ENCODE measurements at regions not wholly inside any gene's neighbourhood (a gene's known extent, or its start where the extent isn't known, plus 50 kb on each side); places are given as distances from the start of the nearest gene placed in this dataset.

- no peaks in the 10 kb centered on the region for H3K9me3 ChIP-seq (ENCODE audit: control insufficient read depth, low read length)
- no peaks in the 10 kb centered on the region for H3K36me3 ChIP-seq (ENCODE audit: control insufficient read depth, insufficient read depth, low read length)
- no peak overlapping the region for H3K9ac ChIP-seq (ENCODE audit: low read length)
- H3K27me3 ChIP-seq (ENCODE audit: control insufficient read depth, insufficient read depth, low read length): peaks cover 12% of the 10 kb centered on the region
- no peaks in the 10 kb centered on the region for H3K4me1 ChIP-seq (ENCODE audit: control insufficient read depth, insufficient read depth, low read length)
- H3K4me3 ChIP-seq (ENCODE audit: low read length): no peak overlapping the region
Observed at GRCh38 chr2:65647249-65647842, 214.9 kb upstream of the SPRED2 start.

- Histone ChIP-seq H3K4me3 (ENCODE audit: low read length) (no peak overlapping the region), H3K27me3 (ENCODE audit: control insufficient read depth, insufficient read depth, low read length) (peaks cover 15% of the 10 kb centered on the region), H3K4me1 (ENCODE audit: control insufficient read depth, insufficient read depth, low read length) (no peaks in the 10 kb centered on the region), H3K36me3 (ENCODE audit: control insufficient read depth, insufficient read depth, low read length) (no peaks in the 10 kb centered on the region), H3K9me3 (ENCODE audit: control insufficient read depth, low read length) (no peaks in the 10 kb centered on the region), H3K9ac (ENCODE audit: low read length) (no peak overlapping the region)
Observed at GRCh38 chr2:65640793-65641103, 208.3 kb upstream of the SPRED2 start.

- Histone ChIP-seq H3K36me3 (ENCODE audit: control insufficient read depth, insufficient read depth, low read length) (no peaks in the 10 kb centered on the region), H3K27me3 (ENCODE audit: control insufficient read depth, insufficient read depth, low read length) (peaks cover 15% of the 10 kb centered on the region), H3K4me3 (ENCODE audit: low read length) (no peak overlapping the region), H3K4me1 (ENCODE audit: control insufficient read depth, insufficient read depth, low read length) (no peaks in the 10 kb centered on the region), H3K9ac (ENCODE audit: low read length) (no peak overlapping the region), H3K9me3 (ENCODE audit: control insufficient read depth, low read length) (no peaks in the 10 kb centered on the region)
Observed at GRCh38 chr2:65639156-65639864, 206.9 kb upstream of the SPRED2 start.

GRCh38 chr2:65638443-65638842 lies 206.0 kb upstream of the SPRED2 start:
- Histone ChIP-seq H3K36me3 (ENCODE audit: control insufficient read depth, insufficient read depth, low read length) (no peaks in the 10 kb centered on the region), H3K9ac (ENCODE audit: low read length) (no peak overlapping the region), H3K4me3 (ENCODE audit: low read length) (no peak overlapping the region), H3K9me3 (ENCODE audit: control insufficient read depth, low read length) (no peaks in the 10 kb centered on the region), H3K27me3 (ENCODE audit: control insufficient read depth, insufficient read depth, low read length) (peaks cover 15% of the 10 kb centered on the region), H3K4me1 (ENCODE audit: control insufficient read depth, insufficient read depth, low read length) (no peaks in the 10 kb centered on the region)

- Histone ChIP-seq H3K9ac (ENCODE audit: low read length) (no peak overlapping the region), H3K9me3 (ENCODE audit: control insufficient read depth, low read length) (no peaks in the 10 kb centered on the region), H3K4me1 (ENCODE audit: control insufficient read depth, insufficient read depth, low read length) (no peaks in the 10 kb centered on the region), H3K27me3 (ENCODE audit: control insufficient read depth, insufficient read depth, low read length) (peaks cover 15% of the 10 kb centered on the region), H3K36me3 (ENCODE audit: control insufficient read depth, insufficient read depth, low read length) (no peaks in the 10 kb centered on the region), H3K4me3 (ENCODE audit: low read length) (no peak overlapping the region)
Observed at GRCh38 chr2:65636813-65637483, 204.5 kb upstream of the SPRED2 start.

GRCh38 chr2:65636024-65636423 lies 203.6 kb upstream of the SPRED2 start:
- peaks cover 15% of the 10 kb centered on the region for H3K27me3 ChIP-seq (ENCODE audit: control insufficient read depth, insufficient read depth, low read length)
- H3K4me1 ChIP-seq (ENCODE audit: control insufficient read depth, insufficient read depth, low read length): no peaks in the 10 kb centered on the region
- no peaks in the 10 kb centered on the region for H3K36me3 ChIP-seq (ENCODE audit: control insufficient read depth, insufficient read depth, low read length)
- H3K9ac ChIP-seq (ENCODE audit: low read length): no peak overlapping the region
- H3K9me3 ChIP-seq (ENCODE audit: control insufficient read depth, low read length): no peaks in the 10 kb centered on the region
- H3K4me3 ChIP-seq (ENCODE audit: low read length): no peak overlapping the region

GRCh38 chr2:65634304-65634703 lies 201.9 kb upstream of the SPRED2 start:
- no peaks in the 10 kb centered on the region for H3K36me3 ChIP-seq (ENCODE audit: control insufficient read depth, insufficient read depth, low read length)
- H3K4me3 ChIP-seq (ENCODE audit: low read length): no peak overlapping the region
- no peaks in the 10 kb centered on the region for H3K9me3 ChIP-seq (ENCODE audit: control insufficient read depth, low read length)
- no peaks in the 10 kb centered on the region for H3K4me1 ChIP-seq (ENCODE audit: control insufficient read depth, insufficient read depth, low read length)
- peaks cover 10% of the 10 kb centered on the region for H3K27me3 ChIP-seq (ENCODE audit: control insufficient read depth, insufficient read depth, low read length)
- no peak overlapping the region for H3K9ac ChIP-seq (ENCODE audit: low read length)

- Histone ChIP-seq H3K27me3 (ENCODE audit: control insufficient read depth, insufficient read depth, low read length) (no peaks in the 10 kb centered on the region), H3K9ac (ENCODE audit: low read length) (no peak overlapping the region), H3K36me3 (ENCODE audit: control insufficient read depth, insufficient read depth, low read length) (no peaks in the 10 kb centered on the region), H3K9me3 (ENCODE audit: control insufficient read depth, low read length) (no peaks in the 10 kb centered on the region), H3K4me1 (ENCODE audit: control insufficient read depth, insufficient read depth, low read length) (no peaks in the 10 kb centered on the region), H3K4me3 (ENCODE audit: low read length) (no peak overlapping the region)
Observed at GRCh38 chr2:65630643-65631042, 198.2 kb upstream of the SPRED2 start.

- no peak overlapping the region for H3K9ac ChIP-seq (ENCODE audit: low read length)
- no peaks in the 10 kb centered on the region for H3K4me1 ChIP-seq (ENCODE audit: control insufficient read depth, insufficient read depth, low read length)
- H3K27me3 ChIP-seq (ENCODE audit: control insufficient read depth, insufficient read depth, low read length): no peaks in the 10 kb centered on the region
- no peaks in the 10 kb centered on the region for H3K36me3 ChIP-seq (ENCODE audit: control insufficient read depth, insufficient read depth, low read length)
- H3K9me3 ChIP-seq (ENCODE audit: control insufficient read depth, low read length): no peaks in the 10 kb centered on the region
- no peak overlapping the region for H3K4me3 ChIP-seq (ENCODE audit: low read length)
Observed at GRCh38 chr2:65628156-65628555, 195.8 kb upstream of the SPRED2 start.

- Histone ChIP-seq H3K4me3 (ENCODE audit: low read length) (no peak overlapping the region), H3K36me3 (ENCODE audit: control insufficient read depth, insufficient read depth, low read length) (no peaks in the 10 kb centered on the region), H3K9me3 (ENCODE audit: control insufficient read depth, low read length) (no peaks in the 10 kb centered on the region), H3K9ac (ENCODE audit: low read length) (no peak overlapping the region), H3K4me1 (ENCODE audit: control insufficient read depth, insufficient read depth, low read length) (no peaks in the 10 kb centered on the region), H3K27me3 (ENCODE audit: control insufficient read depth, insufficient read depth, low read length) (no peaks in the 10 kb centered on the region)
Observed at GRCh38 chr2:65626831-65627230, 194.4 kb upstream of the SPRED2 start.

GRCh38 chr2:65625982-65626381 lies 193.6 kb upstream of the SPRED2 start:
- H3K4me3 ChIP-seq (ENCODE audit: low read length): no peak overlapping the region
- no peaks in the 10 kb centered on the region for H3K27me3 ChIP-seq (ENCODE audit: control insufficient read depth, insufficient read depth, low read length)
- H3K36me3 ChIP-seq (ENCODE audit: control insufficient read depth, insufficient read depth, low read length): no peaks in the 10 kb centered on the region
- no peak overlapping the region for H3K9ac ChIP-seq (ENCODE audit: low read length)
- no peaks in the 10 kb centered on the region for H3K9me3 ChIP-seq (ENCODE audit: control insufficient read depth, low read length)
- no peaks in the 10 kb centered on the region for H3K4me1 ChIP-seq (ENCODE audit: control insufficient read depth, insufficient read depth, low read length)

- H3K4me3 ChIP-seq (ENCODE audit: low read length): no peak overlapping the region
- H3K36me3 ChIP-seq (ENCODE audit: control insufficient read depth, insufficient read depth, low read length): no peaks in the 10 kb centered on the region
- H3K9ac ChIP-seq (ENCODE audit: low read length): no peak overlapping the region
- no peaks in the 10 kb centered on the region for H3K9me3 ChIP-seq (ENCODE audit: control insufficient read depth, low read length)
- no peaks in the 10 kb centered on the region for H3K4me1 ChIP-seq (ENCODE audit: control insufficient read depth, insufficient read depth, low read length)
- peaks cover 7% of the 10 kb centered on the region for H3K27me3 ChIP-seq (ENCODE audit: control insufficient read depth, insufficient read depth, low read length)
Observed at GRCh38 chr2:65622951-65623535, 190.6 kb upstream of the SPRED2 start.
